ENCODE measurements at regions not wholly inside any gene's neighbourhood (a gene's known extent, or its start where the extent isn't known, plus 50 kb on each side); places are given as distances from the start of the nearest gene placed in this dataset.

DNA sequence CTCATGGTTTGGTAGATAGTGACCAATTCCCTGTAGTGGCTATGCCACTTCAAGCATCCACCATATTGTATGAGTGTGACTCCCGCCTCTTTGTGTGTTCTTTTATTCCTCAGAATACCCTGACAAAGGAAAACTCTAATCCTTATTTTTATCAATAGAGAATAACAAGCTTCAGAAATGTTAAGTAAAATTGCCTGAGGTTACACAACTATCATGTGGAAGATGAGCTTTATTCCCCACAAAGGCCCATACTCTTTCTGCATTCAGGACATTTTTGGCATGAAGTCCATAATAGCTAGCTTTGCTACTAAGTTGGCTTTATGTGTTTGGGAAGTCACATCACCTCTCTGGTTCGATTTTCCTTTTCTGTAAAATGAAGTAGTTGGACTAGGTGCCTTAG, 276.8 kb downstream of the PIK3C3 start:
- Histone ChIP-seq H3K4me1 (ENCODE audit: control insufficient read depth, low read depth, low read length) (no peaks in the 10 kb centered on the region), H3K36me3 (ENCODE audit: control insufficient read depth, low read depth, low read length) (no peaks in the 10 kb centered on the region), H3K4me3 (ENCODE audit: low read length) (no peak overlapping the region), H3K9me3 (ENCODE audit: control insufficient read depth, low read depth, low read length) (no peaks in the 10 kb centered on the region), H3K27ac (ENCODE audit: low read length) (no peak overlapping the region), H3K27me3 (ENCODE audit: control insufficient read depth, insufficient read depth, low read length) (no peaks in the 10 kb centered on the region), H3K9ac (ENCODE audit: low read length) (no peak overlapping the region)

DNA sequence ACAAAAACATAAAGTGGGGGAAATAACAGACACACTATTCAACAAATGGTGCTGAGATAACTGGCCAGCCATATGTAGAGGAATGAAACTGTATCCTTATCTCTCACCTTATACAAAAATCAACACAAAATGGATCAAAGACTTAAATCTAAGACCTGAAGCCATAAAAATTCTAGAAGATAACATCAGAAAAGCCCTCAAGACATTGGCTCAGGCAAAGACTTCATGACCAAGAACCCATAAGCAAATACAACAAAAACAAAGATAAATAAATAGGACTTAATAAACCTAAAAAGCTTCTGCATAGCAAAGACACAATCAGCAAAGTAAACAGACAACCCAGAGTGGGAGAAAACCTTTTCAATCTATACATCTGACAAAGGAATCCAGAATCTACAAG, 278.9 kb downstream of the PIK3C3 start:
- no peak overlapping the region for H3K4me3 ChIP-seq (ENCODE audit: low read length)
- H3K9me3 ChIP-seq (ENCODE audit: control insufficient read depth, low read depth, low read length) = no peaks in the 10 kb centered on the region
- H3K27ac ChIP-seq (ENCODE audit: low read length) = no peak overlapping the region
- no peaks in the 10 kb centered on the region for H3K4me1 ChIP-seq (ENCODE audit: control insufficient read depth, low read depth, low read length)
- H3K9ac ChIP-seq (ENCODE audit: low read length) = no peak overlapping the region
- H3K36me3 ChIP-seq (ENCODE audit: control insufficient read depth, low read depth, low read length) = no peaks in the 10 kb centered on the region
- H3K27me3 ChIP-seq (ENCODE audit: control insufficient read depth, insufficient read depth, low read length) = no peaks in the 10 kb centered on the region

DNA sequence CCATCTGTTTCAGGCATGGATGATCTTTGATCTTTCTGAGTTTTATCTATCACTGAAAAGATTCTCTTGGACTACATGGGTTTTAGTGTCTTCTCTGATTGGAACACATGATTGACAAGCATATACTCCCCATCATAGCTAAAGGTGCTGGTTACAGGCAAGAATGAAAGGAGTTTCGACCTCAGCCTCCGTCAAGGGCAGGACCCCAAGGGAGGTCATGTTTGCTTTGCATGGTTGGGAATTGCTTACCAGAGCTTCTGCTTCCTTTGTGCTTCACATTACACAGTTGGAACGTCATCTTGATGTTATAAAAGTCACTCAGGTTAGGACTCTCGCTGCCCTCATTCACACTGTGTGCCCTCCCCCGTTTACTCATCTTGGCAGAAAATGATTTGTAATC, 287.7 kb downstream of the PIK3C3 start:
- Histone ChIP-seq H3K27ac (ENCODE audit: low read length) (no peak overlapping the region), H3K4me3 (ENCODE audit: low read length) (no peak overlapping the region), H3K4me1 (ENCODE audit: control insufficient read depth, low read depth, low read length) (no peaks in the 10 kb centered on the region), H3K27me3 (ENCODE audit: control insufficient read depth, insufficient read depth, low read length) (no peaks in the 10 kb centered on the region), H3K36me3 (ENCODE audit: control insufficient read depth, low read depth, low read length) (no peaks in the 10 kb centered on the region), H3K9me3 (ENCODE audit: control insufficient read depth, low read depth, low read length) (no peaks in the 10 kb centered on the region), H3K9ac (ENCODE audit: low read length) (no peak overlapping the region)

DNA sequence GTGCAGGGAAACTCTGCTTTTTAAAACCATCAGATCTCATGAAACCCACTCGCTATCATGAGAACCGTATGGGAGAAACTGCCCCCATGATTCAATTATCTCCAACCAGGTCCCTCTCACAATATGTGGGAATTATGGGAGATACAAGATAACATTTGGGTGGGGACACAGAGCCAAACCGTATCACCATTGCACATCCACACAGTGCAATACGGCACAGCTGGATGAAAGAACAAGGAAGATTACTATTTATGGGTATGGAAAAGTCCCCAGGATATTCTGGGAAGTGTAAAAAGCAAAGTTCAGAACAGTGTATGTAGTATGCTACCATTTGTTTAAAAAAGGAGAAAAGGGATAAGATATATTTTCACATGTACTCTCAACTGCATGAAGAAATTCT, 290.1 kb downstream of the PIK3C3 start:
- Histone ChIP-seq H3K4me1 (ENCODE audit: control insufficient read depth, low read depth, low read length) (no peaks in the 10 kb centered on the region), H3K9ac (ENCODE audit: low read length) (no peak overlapping the region), H3K36me3 (ENCODE audit: control insufficient read depth, low read depth, low read length) (no peaks in the 10 kb centered on the region), H3K9me3 (ENCODE audit: control insufficient read depth, low read depth, low read length) (no peaks in the 10 kb centered on the region), H3K27ac (ENCODE audit: low read length) (no peak overlapping the region), H3K27me3 (ENCODE audit: control insufficient read depth, insufficient read depth, low read length) (no peaks in the 10 kb centered on the region), H3K4me3 (ENCODE audit: low read length) (no peak overlapping the region)

DNA sequence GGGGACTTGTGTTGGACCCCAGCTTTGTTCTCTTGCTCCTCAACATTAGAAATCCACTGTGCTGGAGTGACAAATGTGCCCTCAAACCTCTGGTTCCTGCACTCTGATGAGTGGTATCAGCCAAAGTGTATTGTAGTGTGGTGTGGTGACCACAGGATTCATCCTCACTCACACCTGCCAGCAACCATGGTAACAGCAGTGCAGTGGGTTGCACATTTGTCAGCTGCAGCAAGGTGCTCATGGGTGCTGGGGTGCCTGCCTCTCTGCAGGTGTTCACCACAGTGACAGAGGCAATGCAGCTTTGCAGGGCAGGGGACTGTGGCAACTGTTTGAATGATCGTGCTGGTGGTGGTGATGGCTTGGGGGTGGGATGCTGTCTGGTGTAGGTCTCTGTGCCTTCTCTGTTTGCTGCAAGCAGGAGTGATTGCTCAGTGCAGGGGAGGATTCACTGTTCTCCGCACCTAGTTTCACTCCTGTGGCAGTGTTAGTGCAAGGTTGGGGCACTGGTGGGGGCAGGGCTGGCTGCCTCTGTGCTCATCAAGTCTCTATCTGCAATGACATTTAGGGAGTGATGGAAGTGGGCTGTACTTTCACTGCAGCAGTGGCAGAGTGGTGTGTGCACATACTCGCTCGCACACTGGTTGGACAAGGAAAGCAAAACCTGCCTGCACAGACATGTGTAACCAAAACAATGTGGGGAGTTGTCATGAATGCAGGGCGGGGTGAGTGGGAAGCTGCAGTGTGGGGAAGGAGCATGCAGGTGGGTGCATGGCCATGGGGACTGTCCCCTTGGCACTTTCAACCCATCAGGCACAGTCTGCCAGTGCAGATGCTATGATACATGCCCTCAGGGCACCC, 301.1 kb downstream of the PIK3C3 start:
- Histone ChIP-seq H3K9ac (ENCODE audit: low read length) (no peak overlapping the region), H3K4me1 (ENCODE audit: control insufficient read depth, low read depth, low read length) (no peaks in the 10 kb centered on the region), H3K4me3 (ENCODE audit: low read length) (no peak overlapping the region), H3K27ac (ENCODE audit: low read length) (no peak overlapping the region), H3K36me3 (ENCODE audit: control insufficient read depth, low read depth, low read length) (no peaks in the 10 kb centered on the region), H3K27me3 (ENCODE audit: control insufficient read depth, insufficient read depth, low read length) (no peaks in the 10 kb centered on the region), H3K9me3 (ENCODE audit: control insufficient read depth, low read depth, low read length) (no peaks in the 10 kb centered on the region)

DNA sequence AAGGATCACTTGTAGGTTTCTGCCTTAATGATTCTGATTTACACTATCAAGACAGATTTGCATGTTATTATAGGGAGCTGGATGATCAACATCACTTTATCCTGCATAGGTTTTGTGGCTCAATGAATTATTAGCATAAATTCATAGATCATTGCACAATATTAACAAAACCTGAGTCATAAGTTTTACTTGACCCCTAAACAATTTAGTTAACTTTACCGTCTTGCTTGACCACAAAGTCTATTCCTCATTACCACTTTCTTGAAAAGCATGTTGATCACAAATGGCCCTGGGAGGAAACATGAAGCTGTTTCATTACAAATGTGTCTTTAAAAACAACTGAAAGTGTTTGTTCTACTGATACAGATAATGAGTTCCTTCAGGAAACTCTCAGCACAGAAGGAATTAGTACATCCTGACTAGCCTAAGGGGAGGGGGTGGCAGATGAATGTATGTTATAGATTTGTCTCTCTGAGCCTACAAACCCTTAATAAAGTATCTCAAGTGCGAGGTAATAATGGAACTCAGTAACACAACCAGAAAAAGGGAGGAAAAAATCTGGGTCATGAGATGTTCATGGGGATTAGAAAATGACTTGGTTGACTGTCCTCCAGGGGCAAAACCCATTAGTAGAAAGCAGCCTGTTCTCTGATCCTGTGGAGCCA, 303.4 kb downstream of the PIK3C3 start:
- no peaks in the 10 kb centered on the region for H3K9me3 ChIP-seq (ENCODE audit: control insufficient read depth, low read depth, low read length)
- H3K4me3 ChIP-seq (ENCODE audit: low read length) = no peak overlapping the region
- no peak overlapping the region for H3K9ac ChIP-seq (ENCODE audit: low read length)
- no peaks in the 10 kb centered on the region for H3K4me1 ChIP-seq (ENCODE audit: control insufficient read depth, low read depth, low read length)
- H3K36me3 ChIP-seq (ENCODE audit: control insufficient read depth, low read depth, low read length) = no peaks in the 10 kb centered on the region
- H3K27ac ChIP-seq (ENCODE audit: low read length) = no peak overlapping the region
- no peaks in the 10 kb centered on the region for H3K27me3 ChIP-seq (ENCODE audit: control insufficient read depth, insufficient read depth, low read length)

DNA sequence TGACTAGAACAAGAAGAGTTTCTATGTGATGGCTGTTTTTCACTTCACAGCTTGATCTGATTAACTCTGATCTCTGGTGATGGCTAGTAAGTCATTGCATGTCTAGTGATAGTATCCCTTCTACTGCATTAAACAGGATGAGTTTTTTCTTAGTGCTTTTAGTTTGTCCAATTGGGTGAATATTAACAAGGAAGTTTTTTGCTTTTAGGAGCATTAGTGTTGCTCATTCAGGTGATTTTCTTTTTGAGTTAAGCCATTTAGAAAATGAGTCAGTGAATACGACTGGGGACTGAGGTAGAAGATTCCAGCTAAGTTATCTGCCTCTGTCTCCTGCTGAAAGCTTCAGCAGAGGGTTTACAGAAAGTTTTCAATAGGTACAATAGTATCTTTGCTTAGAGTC, 306.7 kb downstream of the PIK3C3 start:
- H3K9me3 ChIP-seq (ENCODE audit: control insufficient read depth, low read depth, low read length) = no peaks in the 10 kb centered on the region
- H3K27ac ChIP-seq (ENCODE audit: low read length) = no peak overlapping the region
- H3K4me1 ChIP-seq (ENCODE audit: control insufficient read depth, low read depth, low read length) = no peaks in the 10 kb centered on the region
- H3K36me3 ChIP-seq (ENCODE audit: control insufficient read depth, low read depth, low read length) = no peaks in the 10 kb centered on the region
- H3K4me3 ChIP-seq (ENCODE audit: low read length) = no peak overlapping the region
- no peaks in the 10 kb centered on the region for H3K27me3 ChIP-seq (ENCODE audit: control insufficient read depth, insufficient read depth, low read length)
- no peak overlapping the region for H3K9ac ChIP-seq (ENCODE audit: low read length)

DNA sequence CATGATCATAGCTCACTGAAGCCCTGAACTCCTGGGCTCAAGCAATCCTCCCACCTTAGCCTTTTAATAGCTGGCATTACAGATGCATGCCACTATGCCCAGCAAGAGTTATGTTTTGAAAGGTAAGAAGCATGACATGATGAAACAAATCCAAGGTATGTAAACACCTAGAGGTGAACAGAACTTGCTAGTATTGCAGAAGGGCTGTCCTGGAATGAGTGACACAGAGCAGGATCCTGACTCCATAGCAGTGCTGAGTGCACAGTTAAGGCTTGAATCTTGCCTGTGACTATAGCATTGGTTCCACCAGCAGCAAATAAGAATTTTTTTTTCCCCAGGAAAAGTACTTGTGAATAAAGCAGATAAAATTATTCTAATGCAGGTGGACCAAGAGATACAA, 309.5 kb downstream of the PIK3C3 start:
- Histone ChIP-seq H3K4me3 (ENCODE audit: low read length) (no peak overlapping the region), H3K27me3 (ENCODE audit: control insufficient read depth, insufficient read depth, low read length) (no peaks in the 10 kb centered on the region), H3K9me3 (ENCODE audit: control insufficient read depth, low read depth, low read length) (no peaks in the 10 kb centered on the region), H3K27ac (ENCODE audit: low read length) (no peak overlapping the region), H3K36me3 (ENCODE audit: control insufficient read depth, low read depth, low read length) (no peaks in the 10 kb centered on the region), H3K9ac (ENCODE audit: low read length) (no peak overlapping the region), H3K4me1 (ENCODE audit: control insufficient read depth, low read depth, low read length) (no peaks in the 10 kb centered on the region)

DNA sequence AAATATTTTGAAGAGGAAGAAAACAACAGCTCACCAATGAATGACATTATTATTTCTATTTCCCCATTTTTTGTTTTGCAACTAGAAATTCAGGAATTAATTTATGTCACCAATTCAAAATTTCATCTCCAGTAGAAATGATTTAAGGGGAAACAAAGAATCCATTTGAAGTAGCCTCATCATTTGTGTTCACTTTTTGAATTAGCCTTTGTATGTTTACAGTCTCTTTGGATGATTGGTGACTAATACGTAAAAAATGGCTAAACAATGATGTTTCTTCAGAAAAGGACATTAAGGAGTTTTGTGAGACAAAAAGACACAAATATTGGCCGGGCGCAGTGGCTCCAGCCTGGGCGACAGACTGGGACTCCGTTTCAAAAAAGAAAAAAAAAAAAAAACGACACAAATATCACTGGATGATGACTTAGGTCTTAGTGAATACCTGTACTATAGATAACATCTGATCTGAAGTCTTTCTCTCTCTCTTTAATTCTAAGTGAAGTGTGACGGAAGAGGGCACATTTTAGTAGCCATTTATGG, 313.2 kb downstream of the PIK3C3 start:
- Histone ChIP-seq H3K4me1 (ENCODE audit: control insufficient read depth, low read depth, low read length) (no peaks in the 10 kb centered on the region), H3K27me3 (ENCODE audit: control insufficient read depth, insufficient read depth, low read length) (no peaks in the 10 kb centered on the region), H3K27ac (ENCODE audit: low read length) (no peak overlapping the region), H3K4me3 (ENCODE audit: low read length) (no peak overlapping the region), H3K36me3 (ENCODE audit: control insufficient read depth, low read depth, low read length) (no peaks in the 10 kb centered on the region), H3K9ac (ENCODE audit: low read length) (no peak overlapping the region), H3K9me3 (ENCODE audit: control insufficient read depth, low read depth, low read length) (no peaks in the 10 kb centered on the region)

DNA sequence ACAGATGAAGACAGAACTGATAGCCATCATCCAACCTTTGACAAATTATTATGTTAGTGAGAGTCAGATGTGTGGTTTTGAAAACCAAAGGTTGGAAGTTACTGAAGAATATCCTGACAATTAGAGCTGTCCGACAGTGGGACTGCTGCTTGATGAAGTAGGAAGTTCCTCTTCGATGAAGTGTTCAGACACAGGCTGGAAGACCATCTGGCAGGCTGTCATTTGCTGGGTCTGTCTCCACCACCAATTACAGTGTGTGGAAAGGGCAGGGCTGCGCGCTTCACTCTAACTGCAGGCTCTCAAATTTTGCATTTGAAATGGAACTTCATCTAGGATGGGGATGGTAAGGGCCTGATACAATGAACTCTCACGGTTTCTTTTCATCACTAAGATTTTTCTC, 313.8 kb downstream of the PIK3C3 start:
- no peak overlapping the region for H3K27ac ChIP-seq (ENCODE audit: low read length)
- no peaks in the 10 kb centered on the region for H3K27me3 ChIP-seq (ENCODE audit: control insufficient read depth, insufficient read depth, low read length)
- no peaks in the 10 kb centered on the region for H3K4me1 ChIP-seq (ENCODE audit: control insufficient read depth, low read depth, low read length)
- no peaks in the 10 kb centered on the region for H3K36me3 ChIP-seq (ENCODE audit: control insufficient read depth, low read depth, low read length)
- no peak overlapping the region for H3K4me3 ChIP-seq (ENCODE audit: low read length)
- no peaks in the 10 kb centered on the region for H3K9me3 ChIP-seq (ENCODE audit: control insufficient read depth, low read depth, low read length)
- H3K9ac ChIP-seq (ENCODE audit: low read length) = no peak overlapping the region

DNA sequence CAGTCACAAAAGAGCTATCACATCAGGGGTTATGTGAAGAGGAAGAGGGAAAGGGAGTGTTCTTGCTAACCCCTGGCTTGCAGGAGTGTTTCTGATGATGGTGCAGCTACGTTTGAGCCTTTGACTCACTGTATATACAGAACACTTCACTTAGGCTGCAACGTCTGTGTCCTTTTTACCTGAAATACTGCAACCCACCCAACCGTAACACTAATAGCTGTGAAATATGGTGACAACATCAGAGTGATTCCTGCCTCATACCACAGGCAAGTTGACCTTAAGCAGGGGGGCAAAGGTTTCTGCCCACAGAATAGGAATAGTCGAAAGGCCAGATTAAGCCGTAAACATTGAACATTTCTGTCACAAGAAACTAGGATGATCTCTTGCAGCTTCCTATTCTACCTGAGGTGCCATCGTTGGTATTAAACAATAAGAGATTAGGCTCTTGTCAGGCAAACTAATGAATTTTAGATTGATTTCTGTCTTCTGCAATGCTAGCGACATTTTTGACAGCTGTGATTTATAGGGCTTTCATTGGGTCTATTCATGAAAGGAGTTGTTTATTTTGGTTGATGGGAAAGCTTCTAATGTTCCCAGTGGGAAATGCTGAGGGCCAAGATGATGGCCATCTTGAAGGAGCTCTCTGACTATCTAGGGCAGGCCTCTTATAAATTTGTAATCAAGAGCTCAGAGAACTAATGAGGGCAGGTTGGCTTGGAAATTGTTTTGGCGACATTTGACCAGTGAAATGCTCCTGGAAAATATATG, 316.8 kb downstream of the PIK3C3 start:
- Histone ChIP-seq H3K36me3 (ENCODE audit: control insufficient read depth, low read depth, low read length) (no peaks in the 10 kb centered on the region), H3K27ac (ENCODE audit: low read length) (no peak overlapping the region), H3K4me1 (ENCODE audit: control insufficient read depth, low read depth, low read length) (peaks cover 8% of the 10 kb centered on the region), H3K4me3 (ENCODE audit: low read length) (no peak overlapping the region), H3K27me3 (ENCODE audit: control insufficient read depth, insufficient read depth, low read length) (no peaks in the 10 kb centered on the region), H3K9ac (ENCODE audit: low read length) (no peak overlapping the region), H3K9me3 (ENCODE audit: control insufficient read depth, low read depth, low read length) (no peaks in the 10 kb centered on the region)
